Keratinocyte (primary cell): ENCODE measurements at regions not wholly inside any gene's neighbourhood (a gene's known extent, or its start where the extent isn't known, plus 50 kb on each side); places are given as distances from the start of the nearest gene placed in this dataset.

ENCODE experiments used
- EZH2 ChIP-seq: IDR thresholded peaks from one replicate; pipeline ENCODE4 v1.6.1; 2012; ENCODE audit warnings: inconsistent platforms, mild to moderate bottlenecking, low read length, moderate library complexity
- TF ChIP-seq, protein P1 (sequence below), 3 experiments: IDR thresholded peaks in 1 of 3; conservative IDR thresholded peaks in 1 of 3; optimal IDR thresholded peaks in 1 of 3; 2 replicates in 2 of 3; 3 replicates in 1 of 3; pipeline versions ENCODE3 to v1.5.1; 2011; ENCODE audit warnings: low read length in 3 of 3, mild to moderate bottlenecking in 3 of 3, moderate library complexity in 2 of 3, control low read depth in 1 of 3, inconsistent platforms in 1 of 3; ENCODE audit not compliant: insufficient read depth in 2 of 3; ENCODE audit errors: extremely low read depth in 1 of 3

DNA sequence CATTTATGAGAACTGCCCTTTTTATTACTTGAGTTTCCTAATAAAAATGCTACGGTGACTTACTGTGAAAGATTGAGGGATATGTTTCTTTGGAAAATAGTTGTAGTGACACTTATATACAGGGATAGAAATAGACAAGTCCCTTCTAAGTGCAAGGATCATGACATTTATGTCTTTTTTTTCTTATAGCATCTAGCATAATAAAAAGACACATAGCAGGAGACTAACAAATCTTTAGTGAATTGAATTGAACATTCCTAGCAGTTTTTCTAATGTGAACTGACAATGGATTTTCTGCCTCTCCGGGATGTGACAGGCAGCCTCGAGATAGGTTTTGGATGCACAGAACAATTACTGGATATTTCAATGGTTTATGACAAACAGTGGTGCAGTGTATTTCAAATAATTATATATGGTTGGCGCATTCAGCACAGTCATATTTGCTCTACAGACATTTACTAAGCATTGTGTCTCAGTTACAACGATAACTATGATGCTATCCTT lies 562.8 kb downstream of the ADCYAP1 start:
- TF ChIP-seq, protein P1, sequence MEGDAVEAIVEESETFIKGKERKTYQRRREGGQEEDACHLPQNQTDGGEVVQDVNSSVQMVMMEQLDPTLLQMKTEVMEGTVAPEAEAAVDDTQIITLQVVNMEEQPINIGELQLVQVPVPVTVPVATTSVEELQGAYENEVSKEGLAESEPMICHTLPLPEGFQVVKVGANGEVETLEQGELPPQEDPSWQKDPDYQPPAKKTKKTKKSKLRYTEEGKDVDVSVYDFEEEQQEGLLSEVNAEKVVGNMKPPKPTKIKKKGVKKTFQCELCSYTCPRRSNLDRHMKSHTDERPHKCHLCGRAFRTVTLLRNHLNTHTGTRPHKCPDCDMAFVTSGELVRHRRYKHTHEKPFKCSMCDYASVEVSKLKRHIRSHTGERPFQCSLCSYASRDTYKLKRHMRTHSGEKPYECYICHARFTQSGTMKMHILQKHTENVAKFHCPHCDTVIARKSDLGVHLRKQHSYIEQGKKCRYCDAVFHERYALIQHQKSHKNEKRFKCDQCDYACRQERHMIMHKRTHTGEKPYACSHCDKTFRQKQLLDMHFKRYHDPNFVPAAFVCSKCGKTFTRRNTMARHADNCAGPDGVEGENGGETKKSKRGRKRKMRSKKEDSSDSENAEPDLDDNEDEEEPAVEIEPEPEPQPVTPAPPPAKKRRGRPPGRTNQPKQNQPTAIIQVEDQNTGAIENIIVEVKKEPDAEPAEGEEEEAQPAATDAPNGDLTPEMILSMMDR (optimal IDR thresholded peaks at IDR 0.05 in 1 of 3, IDR thresholded peaks at IDR 0.05 in 1 of 3, conservative IDR thresholded peaks at IDR 0.05 in 1 of 3; ENCODE audit: extremely low read depth in 1 of 3, insufficient read depth in 2 of 3, low read length in 3 of 3), result no peak
- TF ChIP-seq EZH2, result no peak
